H7 (cell line): ENCODE measurements at regions not wholly inside any gene's neighbourhood (a gene's known extent, or its start where the extent isn't known, plus 50 kb on each side); places are given as distances from the start of the nearest gene placed in this dataset.

ENCODE experiments used
- DNase-seq: peaks from one replicate; pipeline ENCODE4 v3.0.0; 2012
- H3K27me3 ChIP-seq: 2 replicates; pipeline ENCODE4 v1.6.0; 2011; ENCODE audit warnings: mild to moderate bottlenecking, low read length; ENCODE audit not compliant: control insufficient read depth, insufficient read depth
- H3K36me3 ChIP-seq: replicated peaks from 2 replicates; pipeline ENCODE4 v1.5.1; 2011; ENCODE audit warnings: low read length; ENCODE audit not compliant: control insufficient read depth, insufficient read depth
- H3K4me3 ChIP-seq: 2 replicates; pipeline ENCODE4 v1.5.1; 2011; ENCODE audit warnings: low read depth, mild to moderate bottlenecking, control low read depth, low read length, moderate library complexity; ENCODE audit not compliant: insufficient read depth

DNA sequence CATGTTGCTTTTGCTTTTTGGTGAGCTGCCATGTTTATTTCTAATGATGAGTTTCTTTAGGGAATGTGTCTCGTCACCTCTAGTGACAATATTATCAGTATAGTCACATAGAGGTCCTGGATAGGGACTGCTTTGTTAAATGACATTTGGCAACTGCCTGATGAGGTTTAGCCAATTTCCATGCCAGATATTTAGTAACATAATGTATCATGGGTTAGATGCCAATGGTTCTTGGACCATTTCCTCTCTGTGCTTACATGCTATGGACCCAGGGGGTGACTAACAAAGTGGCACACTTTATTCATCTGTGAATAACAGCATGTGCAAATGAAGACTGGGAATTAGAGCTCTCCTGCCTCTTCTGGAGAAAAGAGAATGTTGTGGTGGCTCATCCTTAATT is 56.2 kb upstream of the RAB27B start:
- no peak for DNase-seq
- no peaks in the 10 kb centered on the region for H3K36me3 ChIP-seq
- H3K4me3 ChIP-seq: no peak overlapping the region
- no peaks in the 10 kb centered on the region for H3K27me3 ChIP-seq

DNA sequence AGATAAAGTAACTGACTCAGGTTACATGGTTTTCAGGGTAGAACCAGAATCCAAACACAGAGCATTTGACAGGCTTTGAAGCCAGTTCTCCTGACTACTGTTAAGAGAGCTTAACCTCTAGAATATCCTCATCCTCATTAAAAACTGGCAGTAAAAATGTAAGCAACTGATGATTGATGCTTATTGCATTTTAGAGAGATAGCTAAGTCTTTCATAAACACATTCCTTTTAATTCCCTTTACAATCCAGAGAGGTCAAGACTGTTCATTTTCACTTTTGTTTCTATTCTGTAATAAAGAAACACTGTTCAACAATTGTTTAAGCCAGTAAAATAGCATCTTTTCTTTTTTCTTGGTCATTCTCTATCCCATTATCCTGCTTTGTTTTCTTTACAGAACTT is 53.9 kb upstream of the RAB27B start:
- Histone ChIP-seq H3K4me3 (no peak overlapping the region), H3K36me3 (no peaks in the 10 kb centered on the region), H3K27me3 (no peaks in the 10 kb centered on the region)
- DNase-seq: no peak

DNA sequence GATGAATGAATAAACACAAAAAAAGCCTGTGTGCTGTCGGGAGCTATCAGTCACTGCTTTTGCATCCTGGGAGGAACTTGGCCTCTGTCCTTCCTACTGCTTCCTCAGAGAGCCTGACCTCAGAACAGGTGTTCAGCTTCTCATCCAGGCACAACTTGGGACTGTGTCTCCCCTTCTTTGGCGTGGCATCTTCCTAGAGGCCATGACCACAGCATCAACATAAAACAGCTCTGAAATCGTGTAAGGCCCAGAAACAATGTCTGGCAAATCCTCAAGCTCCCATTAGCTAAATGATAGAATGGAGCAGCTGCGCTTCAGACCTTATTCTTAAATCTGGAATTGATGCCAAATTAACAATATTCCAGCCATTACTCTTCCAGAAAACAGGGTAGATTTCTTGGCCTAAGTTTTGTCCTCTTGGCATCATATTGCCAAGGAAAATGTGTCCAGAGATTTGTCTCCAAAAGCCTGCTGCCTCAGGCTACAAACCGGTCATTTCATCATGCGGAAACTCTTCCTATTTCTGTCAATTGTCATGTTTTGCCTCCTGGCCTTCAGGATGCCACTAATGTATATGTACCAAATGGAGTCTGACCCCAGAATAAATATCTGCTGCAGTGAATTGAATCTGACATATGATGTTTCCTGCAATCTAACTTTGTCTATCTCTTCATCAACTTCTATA is 53.2 kb upstream of the RAB27B start:
- Histone ChIP-seq H3K4me3 (no peak overlapping the region), H3K36me3 (no peaks in the 10 kb centered on the region), H3K27me3 (no peaks in the 10 kb centered on the region)
- DNase-seq: no peak

DNA sequence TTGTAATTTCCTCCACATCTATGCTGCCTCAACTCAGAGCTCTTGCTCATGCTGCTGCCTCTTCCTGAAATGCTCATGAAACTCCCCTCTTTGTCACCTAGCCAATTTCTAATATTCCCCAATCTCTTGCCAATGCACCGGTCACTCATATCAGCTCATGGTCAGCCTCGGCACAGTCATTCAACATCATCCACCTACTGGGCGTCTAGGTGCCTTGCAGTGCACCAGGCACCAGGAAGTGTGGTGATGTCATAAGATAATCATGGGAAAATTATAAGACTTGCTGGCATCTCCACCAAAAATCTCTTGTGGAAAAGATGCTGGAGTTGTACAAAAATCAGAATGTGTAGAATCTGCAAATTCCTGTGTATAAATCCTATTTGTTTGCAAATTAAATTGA is 52.6 kb upstream of the RAB27B start:
- Histone ChIP-seq H3K27me3 (no peaks in the 10 kb centered on the region), H3K36me3 (no peaks in the 10 kb centered on the region), H3K4me3 (no peak overlapping the region)
- no peak for DNase-seq

DNA sequence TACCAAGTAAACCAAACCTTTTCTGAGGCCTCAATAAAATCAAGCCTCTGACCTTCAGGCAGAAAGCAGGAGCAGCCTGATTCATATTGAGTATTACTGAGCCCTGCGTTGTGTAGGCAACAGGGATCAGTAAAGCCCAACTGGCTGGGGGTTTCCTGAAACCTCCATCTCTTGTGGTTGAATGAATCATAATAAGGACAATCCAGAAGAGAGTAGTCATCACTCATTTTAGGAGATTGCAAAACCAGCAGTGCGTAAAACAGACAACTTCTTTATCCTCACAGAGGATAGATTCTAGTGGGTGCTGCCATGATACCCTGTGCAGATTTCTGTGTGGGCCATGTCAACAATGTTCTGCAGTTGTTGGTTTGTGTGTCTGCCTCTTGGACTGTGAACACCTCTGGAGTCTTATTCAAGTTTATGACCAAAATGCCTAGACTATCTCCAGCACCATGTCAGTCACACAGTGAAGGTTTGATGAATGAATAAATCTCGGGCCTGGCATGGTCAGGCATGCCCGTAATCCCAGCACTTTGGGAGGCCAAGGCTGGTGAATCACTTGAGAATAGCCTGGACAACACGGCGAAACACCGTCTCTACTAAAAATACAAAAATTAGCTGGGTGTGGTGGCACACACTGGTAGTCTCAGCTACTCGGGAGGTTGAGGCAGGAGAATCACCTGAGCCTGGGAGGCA is 51.8 kb upstream of the RAB27B start:
- Histone ChIP-seq H3K27me3 (no peaks in the 10 kb centered on the region), H3K4me3 (no peak overlapping the region), H3K36me3 (no peaks in the 10 kb centered on the region)
- DNase-seq: no peak

DNA sequence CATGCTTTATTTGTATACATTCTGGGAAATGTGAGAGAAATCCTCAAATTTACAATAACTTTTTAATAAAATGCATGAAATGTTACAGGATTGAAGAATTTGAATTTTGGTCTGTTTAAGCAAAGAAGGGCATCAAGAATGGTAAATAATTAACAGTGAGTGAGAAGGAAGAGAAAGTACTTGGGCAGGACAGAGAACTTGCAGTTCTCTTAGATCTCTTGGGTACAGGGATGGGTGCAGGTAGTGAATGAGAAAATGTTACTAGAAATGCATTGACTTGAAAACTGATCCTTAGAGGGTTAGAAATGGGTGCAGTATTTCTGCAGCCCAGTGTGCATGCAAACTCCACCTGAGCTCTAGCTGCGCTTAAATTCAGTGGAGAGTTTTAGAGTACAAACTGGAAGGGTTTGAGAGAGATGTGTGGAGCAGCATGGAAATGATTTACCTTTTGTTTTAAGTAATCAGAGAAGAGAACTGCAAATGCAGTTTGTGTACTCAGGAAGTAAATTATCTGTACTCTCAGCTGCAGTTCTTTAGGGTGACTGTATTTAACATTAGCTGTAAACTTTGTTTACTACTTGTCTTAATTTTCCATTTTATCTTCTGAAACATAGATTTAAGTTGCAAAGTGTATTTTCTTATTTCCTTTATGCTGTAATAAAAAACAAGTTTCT is 51.0 kb upstream of the RAB27B start:
- H3K27me3 ChIP-seq: no peaks in the 10 kb centered on the region
- no peak for DNase-seq
- H3K36me3 ChIP-seq: no peaks in the 10 kb centered on the region
- H3K4me3 ChIP-seq: no peak overlapping the region

DNA sequence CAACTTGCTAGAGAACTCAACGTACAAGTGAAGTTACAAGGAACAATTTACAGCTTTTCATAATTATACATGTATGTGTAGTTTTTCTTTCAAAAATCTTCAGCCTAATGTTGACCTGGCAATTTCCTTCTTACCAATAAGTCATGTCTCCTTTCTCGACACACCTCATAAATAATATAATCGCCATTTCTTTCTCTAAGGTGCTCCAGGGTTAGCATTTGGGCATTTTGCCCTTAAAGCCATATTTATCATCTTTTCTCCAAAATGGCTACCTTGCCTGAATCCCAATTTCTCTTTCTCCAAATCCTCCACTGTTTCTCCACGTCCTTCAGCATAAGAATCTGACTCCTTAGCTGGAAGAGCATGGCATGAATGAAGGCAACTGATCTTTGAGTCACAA is 50.3 kb upstream of the RAB27B start:
- no peaks in the 10 kb centered on the region for H3K27me3 ChIP-seq
- H3K4me3 ChIP-seq: no peak overlapping the region
- H3K36me3 ChIP-seq: no peaks in the 10 kb centered on the region
- no peak for DNase-seq
